Stomach smooth muscle (tissue), 2 donors: ENCODE measurements at regions not wholly inside any gene's neighbourhood (a gene's known extent, or its start where the extent isn't known, plus 50 kb on each side); places are given as distances from the start of the nearest gene placed in this dataset.

Source experiments
- H3K27ac ChIP-seq: one replicate; pipeline ENCODE4 v1.7.0; 2013; ENCODE audit warnings: mild to moderate bottlenecking, low read length, inconsistent platforms
- H3K27me3 ChIP-seq, 2 donors: one replicate each; pipeline ENCODE4 v1.7.0; 2013; ENCODE audit warnings: low read length in 2 of 2; ENCODE audit not compliant: insufficient read depth in 2 of 2, control insufficient read depth in 1 of 2
- H3K36me3 ChIP-seq, 2 donors: one replicate each; pipeline ENCODE4 v1.7.0; 2013; ENCODE audit warnings: low read length in 2 of 2; ENCODE audit not compliant: control insufficient read depth in 2 of 2, insufficient read depth in 2 of 2
- H3K4me1 ChIP-seq: one replicate; pipeline ENCODE4 v1.7.0; 2013; ENCODE audit warnings: low read length; ENCODE audit not compliant: control insufficient read depth, insufficient read depth
- H3K4me3 ChIP-seq, 2 donors: one replicate each; pipeline ENCODE4 v1.7.0; 2013; ENCODE audit warnings: low read length in 2 of 2
- H3K9ac ChIP-seq, 2 donors: one replicate each; pipeline ENCODE4 v1.7.0; 2013; ENCODE audit warnings: low read length in 2 of 2, mild to moderate bottlenecking in 1 of 2
- H3K9me3 ChIP-seq, 2 donors: one replicate each; pipeline ENCODE4 v1.7.0; 2013; ENCODE audit warnings: low read length in 2 of 2; ENCODE audit not compliant: control insufficient read depth in 2 of 2
- donor health status: healthy.
- donor health status: Pancreatic carcinoma.

- Histone ChIP-seq H3K4me3 (no peak overlapping the region), H3K36me3 (no peaks in the 10 kb centered on the region), H3K4me1 (no peaks in the 10 kb centered on the region), H3K27ac (no peak overlapping the region), H3K9ac (no peak overlapping the region), H3K27me3 (no peaks in the 10 kb centered on the region), H3K9me3 (no peaks in the 10 kb centered on the region)
These were observed 113.3 kb upstream of the ATP2B1 start for GRCh38 chr12:89821896-89822295.

GRCh38 chr12:89817501-89818226, 109.0 kb upstream of the ATP2B1 start:
- Histone ChIP-seq H3K9ac (no peak overlapping the region), H3K4me3 (no peak overlapping the region), H3K9me3 (no peaks in the 10 kb centered on the region), H3K36me3 (no peaks in the 10 kb centered on the region), H3K27ac (no peak overlapping the region), H3K4me1 (no peaks in the 10 kb centered on the region), H3K27me3 (no peaks in the 10 kb centered on the region)

- Histone ChIP-seq H3K27me3 (no peaks in the 10 kb centered on the region), H3K27ac (no peak overlapping the region), H3K9ac (no peak overlapping the region), H3K4me1 (no peaks in the 10 kb centered on the region), H3K4me3 (no peak overlapping the region), H3K9me3 (no peaks in the 10 kb centered on the region), H3K36me3 (no peaks in the 10 kb centered on the region)
These were observed 106.6 kb upstream of the ATP2B1 start for GRCh38 chr12:89815225-89815624.

- H3K4me3 ChIP-seq: no peak overlapping the region
- no peaks in the 10 kb centered on the region for H3K36me3 ChIP-seq
- H3K27me3 ChIP-seq: no peaks in the 10 kb centered on the region
- no peaks in the 10 kb centered on the region for H3K4me1 ChIP-seq
- no peaks in the 10 kb centered on the region for H3K9me3 ChIP-seq
- no peak overlapping the region for H3K27ac ChIP-seq
- H3K9ac ChIP-seq: no peak overlapping the region
These were observed 94.8 kb upstream of the ATP2B1 start for GRCh38 chr12:89803412-89803811.

- Histone ChIP-seq H3K9me3 (no peaks in the 10 kb centered on the region), H3K9ac (no peak overlapping the region), H3K4me3 (no peak overlapping the region), H3K27ac (no peak overlapping the region), H3K36me3 (no peaks in the 10 kb centered on the region), H3K4me1 (no peaks in the 10 kb centered on the region), H3K27me3 (no peaks in the 10 kb centered on the region)
These were observed 92.6 kb upstream of the ATP2B1 start for GRCh38 chr12:89801284-89801683.

GRCh38 chr12:89800435-89800834, 91.8 kb upstream of the ATP2B1 start:
- Histone ChIP-seq H3K27me3 (no peaks in the 10 kb centered on the region), H3K9me3 (no peaks in the 10 kb centered on the region), H3K9ac (no peak overlapping the region), H3K4me3 (no peak overlapping the region), H3K27ac (no peak overlapping the region), H3K4me1 (no peaks in the 10 kb centered on the region), H3K36me3 (no peaks in the 10 kb centered on the region)

- H3K9me3 ChIP-seq: no peaks in the 10 kb centered on the region
- no peak overlapping the region for H3K27ac ChIP-seq
- no peaks in the 10 kb centered on the region for H3K4me1 ChIP-seq
- no peaks in the 10 kb centered on the region for H3K36me3 ChIP-seq
- no peak overlapping the region for H3K9ac ChIP-seq
- no peak overlapping the region for H3K4me3 ChIP-seq
- H3K27me3 ChIP-seq: no peaks in the 10 kb centered on the region
These were observed 90.7 kb upstream of the ATP2B1 start for GRCh38 chr12:89799316-89799715.

- Histone ChIP-seq H3K4me1 (no peaks in the 10 kb centered on the region), H3K9me3 (no peaks in the 10 kb centered on the region), H3K27ac (no peak overlapping the region), H3K9ac (no peak overlapping the region), H3K4me3 (no peak overlapping the region), H3K36me3 (no peaks in the 10 kb centered on the region), H3K27me3 (no peaks in the 10 kb centered on the region)
These were observed 88.8 kb upstream of the ATP2B1 start for GRCh38 chr12:89797436-89797835.

GRCh38 chr12:89796798-89797382, 88.3 kb upstream of the ATP2B1 start:
- H3K9me3 ChIP-seq: no peaks in the 10 kb centered on the region
- H3K9ac ChIP-seq: no peak overlapping the region
- H3K4me1 ChIP-seq: no peaks in the 10 kb centered on the region
- no peak overlapping the region for H3K27ac ChIP-seq
- H3K36me3 ChIP-seq: no peaks in the 10 kb centered on the region
- no peak overlapping the region for H3K4me3 ChIP-seq
- H3K27me3 ChIP-seq: no peaks in the 10 kb centered on the region

- no peaks in the 10 kb centered on the region for H3K4me1 ChIP-seq
- H3K36me3 ChIP-seq: no peaks in the 10 kb centered on the region
- no peak overlapping the region for H3K27ac ChIP-seq
- no peaks in the 10 kb centered on the region for H3K9me3 ChIP-seq
- H3K4me3 ChIP-seq: no peak overlapping the region
- no peaks in the 10 kb centered on the region for H3K27me3 ChIP-seq
- no peak overlapping the region for H3K9ac ChIP-seq
These were observed 85.3 kb upstream of the ATP2B1 start for GRCh38 chr12:89793946-89794345.

GRCh38 chr12:89791286-89791685, 82.6 kb upstream of the ATP2B1 start:
- H3K4me1 ChIP-seq: no peaks in the 10 kb centered on the region
- no peaks in the 10 kb centered on the region for H3K27me3 ChIP-seq
- H3K36me3 ChIP-seq: no peaks in the 10 kb centered on the region
- H3K9me3 ChIP-seq: no peaks in the 10 kb centered on the region
- no peak overlapping the region for H3K9ac ChIP-seq
- H3K4me3 ChIP-seq: no peak overlapping the region
- H3K27ac ChIP-seq: no peak overlapping the region
